Thyroid gland (tissue), 4 donors: ENCODE measurements at regions not wholly inside any gene's neighbourhood (a gene's known extent, or its start where the extent isn't known, plus 50 kb on each side); places are given as distances from the start of the nearest gene placed in this dataset.

Source experiments
- DNase-seq, 2 donors: peaks; one replicate each; pipeline ENCODE4 v3.0.0-alpha.2; 2019
- H3K27ac ChIP-seq, 3 donors: fragments of 200-600 bp; sonication (generic); 1 replicate in 2 of 3; 2 replicates in 1 of 3; pipeline ENCODE4 v1.5.1; 2016 to 2019; ENCODE audit warnings: mild to moderate bottlenecking in 1 of 3, moderate library complexity in 1 of 3
- H3K27me3 ChIP-seq: fragments of 200-600 bp; sonication (generic); one replicate; pipeline ENCODE4 v1.5.1; 2019
- H3K36me3 ChIP-seq, 2 donors: fragments of 200-600 bp; sonication (generic); one replicate each; pipeline ENCODE4 v1.5.1; 2016 to 2019
- H3K4me1 ChIP-seq, 2 donors: fragments of 200-600 bp; sonication (generic); one replicate each; pipeline ENCODE4 v1.5.1; 2017 to 2019
- H3K4me3 ChIP-seq, 3 donors: fragments of 200-600 bp; sonication (generic); replicated peaks in 1 of 3; 1 replicate in 2 of 3; 2 replicates in 1 of 3; pipeline ENCODE4 v1.5.1; 2016; ENCODE audit warnings: mild to moderate bottlenecking in 1 of 3
- H3K9me3 ChIP-seq: fragments of 200-600 bp; sonication (generic); one replicate; pipeline ENCODE4 v1.5.1; 2017
- POLR2A ChIP-seq, 2 donors: fragments of 450-650 bp; IDR thresholded peaks; one replicate each; pipeline ENCODE4 v1.6.1; 2017; ENCODE audit warnings: antibody characterized with exemption in 2 of 2, mild to moderate bottlenecking in 2 of 2, moderate library complexity in 1 of 2
- WGBS, 2 donors: methylation state at CpG; one replicate each; pipeline ENCODE4 v1.1.5; 2017; 5-methylcytosine and 5-hydroxymethylcytosine counted together
- intact Hi-C: fragments of 100-400 bp; cut with DNase I; formaldehyde crosslinking; loops from one replicate; pipeline ENCODE4 v1.15.1; 2023
- TF ChIP-seq, protein P1 (sequence below), 6 experiments: fragments of 200-600 bp in 3 of 6; fragments of 450-650 bp in 3 of 6; sonication (generic) in 3 of 6; IDR thresholded peaks; one replicate each; pipeline ENCODE4 v1.5.1; 2016 to 2019; ENCODE audit warnings: antibody characterized with exemption in 6 of 6, mild to moderate bottlenecking in 2 of 6, inconsistent platforms in 1 of 6, moderate library complexity in 1 of 6

DNA sequence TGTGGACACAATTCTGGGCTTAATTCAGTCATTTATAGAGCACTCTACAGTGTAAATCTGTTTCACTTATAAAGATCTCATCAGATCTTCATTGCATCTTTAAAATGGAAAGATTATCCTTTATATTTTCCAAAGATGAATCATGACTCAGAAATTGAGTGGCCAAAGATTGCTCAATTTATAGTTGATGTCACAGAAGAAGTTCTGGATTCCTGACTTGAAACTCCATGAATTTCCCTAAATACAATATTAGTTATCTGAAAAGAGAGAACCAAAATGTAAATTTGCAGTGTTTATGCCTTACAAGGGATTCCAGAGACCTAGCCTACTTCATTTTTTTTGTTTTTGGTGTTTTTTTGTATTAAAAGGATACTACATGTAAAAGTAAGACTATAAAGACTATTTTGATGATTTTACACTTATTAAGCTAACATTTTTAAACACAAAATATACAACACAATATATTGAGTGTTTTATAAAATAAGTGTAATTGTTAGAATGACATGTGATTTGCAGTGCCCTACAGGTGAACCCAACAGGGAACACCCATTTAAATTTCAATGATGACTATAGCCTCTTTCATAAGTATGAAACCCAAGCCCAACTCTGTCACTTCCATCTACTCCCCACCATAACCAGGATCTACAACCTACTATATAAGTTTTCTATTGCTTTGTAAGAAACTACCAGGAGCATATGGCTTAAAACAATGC is 183.5 kb downstream of the PCDH7 start:
- no peaks in the 10 kb centered on the region for H3K9me3 ChIP-seq
- intact Hi-C loops: no loop called here

DNA sequence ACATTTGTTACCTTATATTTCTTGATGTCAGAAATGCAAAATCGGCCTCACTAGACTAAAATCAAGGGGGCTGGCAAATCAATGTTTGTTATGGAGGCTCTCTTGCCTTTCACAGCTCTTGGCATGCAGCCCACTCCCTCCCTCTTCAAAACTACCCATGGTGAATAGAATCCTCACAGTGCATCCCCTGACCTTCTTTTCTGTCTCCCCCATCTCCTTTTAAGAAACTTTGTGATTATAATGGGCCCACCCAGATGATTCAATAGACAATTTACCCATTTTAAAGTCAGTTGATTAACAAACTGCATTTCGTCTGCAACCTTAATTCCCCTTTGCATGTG is 184.0 kb downstream of the PCDH7 start:
- no peak for TF ChIP-seq POLR2A (IDR thresholded peaks at IDR 0.05)
- TF ChIP-seq, protein P1, sequence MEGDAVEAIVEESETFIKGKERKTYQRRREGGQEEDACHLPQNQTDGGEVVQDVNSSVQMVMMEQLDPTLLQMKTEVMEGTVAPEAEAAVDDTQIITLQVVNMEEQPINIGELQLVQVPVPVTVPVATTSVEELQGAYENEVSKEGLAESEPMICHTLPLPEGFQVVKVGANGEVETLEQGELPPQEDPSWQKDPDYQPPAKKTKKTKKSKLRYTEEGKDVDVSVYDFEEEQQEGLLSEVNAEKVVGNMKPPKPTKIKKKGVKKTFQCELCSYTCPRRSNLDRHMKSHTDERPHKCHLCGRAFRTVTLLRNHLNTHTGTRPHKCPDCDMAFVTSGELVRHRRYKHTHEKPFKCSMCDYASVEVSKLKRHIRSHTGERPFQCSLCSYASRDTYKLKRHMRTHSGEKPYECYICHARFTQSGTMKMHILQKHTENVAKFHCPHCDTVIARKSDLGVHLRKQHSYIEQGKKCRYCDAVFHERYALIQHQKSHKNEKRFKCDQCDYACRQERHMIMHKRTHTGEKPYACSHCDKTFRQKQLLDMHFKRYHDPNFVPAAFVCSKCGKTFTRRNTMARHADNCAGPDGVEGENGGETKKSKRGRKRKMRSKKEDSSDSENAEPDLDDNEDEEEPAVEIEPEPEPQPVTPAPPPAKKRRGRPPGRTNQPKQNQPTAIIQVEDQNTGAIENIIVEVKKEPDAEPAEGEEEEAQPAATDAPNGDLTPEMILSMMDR (IDR thresholded peaks at IDR 0.05): no peak
- Histone ChIP-seq H3K27ac (no peak overlapping the region), H3K4me3 (no peak overlapping the region), H3K27me3 (no peaks in the 10 kb centered on the region), H3K36me3 (no peaks in the 10 kb centered on the region), H3K9me3 (no peaks in the 10 kb centered on the region), H3K4me1 (no peaks in the 10 kb centered on the region)
- 71 to 79% methylated on average over 2 of the region's 2 CpGs for WGBS, 2 donors
- DNase-seq: no peak
- intact Hi-C loops: no loop called here

More for the DNA sequence above, 183.5 kb downstream of the PCDH7 start:
- Histone ChIP-seq H3K4me1 (no peaks in the 10 kb centered on the region), H3K27me3 (no peaks in the 10 kb centered on the region), H3K4me3 (no peak overlapping the region), H3K27ac (no peak overlapping the region), H3K36me3 (no peaks in the 10 kb centered on the region)
- DNase-seq: no peak
- no peak for TF ChIP-seq POLR2A (IDR thresholded peaks at IDR 0.05)
- TF ChIP-seq, protein P1 (IDR thresholded peaks at IDR 0.05): no peak

DNA sequence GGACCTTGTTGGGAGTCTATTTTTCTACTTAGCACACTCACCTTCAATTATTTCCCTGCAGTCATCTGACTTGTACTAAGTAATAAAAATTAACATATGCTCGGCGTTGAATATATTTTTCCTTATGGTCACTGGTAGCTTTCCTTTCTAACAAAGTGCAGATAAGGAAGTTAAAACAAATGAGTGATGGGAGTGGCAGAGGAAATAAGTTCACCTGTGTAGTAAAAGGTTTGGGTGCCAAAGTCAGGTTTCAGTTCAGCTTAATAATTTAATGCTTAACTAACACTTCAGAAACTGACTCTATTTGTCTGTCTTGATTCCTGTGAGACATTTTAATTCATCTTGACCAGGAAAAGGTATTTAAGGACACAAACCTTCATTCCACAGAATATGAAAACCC is 184.4 kb downstream of the PCDH7 start:
- H3K36me3 ChIP-seq: no peaks in the 10 kb centered on the region
- no peaks in the 10 kb centered on the region for H3K4me1 ChIP-seq
- 91 to 93% methylated on average over 2 of the region's 2 CpGs for WGBS, 2 donors
- intact Hi-C loops: no loop called here
- H3K4me3 ChIP-seq: no peak overlapping the region
- H3K27ac ChIP-seq: no peak overlapping the region
- no peaks in the 10 kb centered on the region for H3K9me3 ChIP-seq
- H3K27me3 ChIP-seq: no peaks in the 10 kb centered on the region
- no peak for TF ChIP-seq POLR2A (IDR thresholded peaks at IDR 0.05)
- TF ChIP-seq, protein P1 (IDR thresholded peaks at IDR 0.05): no peak
- no peak for DNase-seq

DNA sequence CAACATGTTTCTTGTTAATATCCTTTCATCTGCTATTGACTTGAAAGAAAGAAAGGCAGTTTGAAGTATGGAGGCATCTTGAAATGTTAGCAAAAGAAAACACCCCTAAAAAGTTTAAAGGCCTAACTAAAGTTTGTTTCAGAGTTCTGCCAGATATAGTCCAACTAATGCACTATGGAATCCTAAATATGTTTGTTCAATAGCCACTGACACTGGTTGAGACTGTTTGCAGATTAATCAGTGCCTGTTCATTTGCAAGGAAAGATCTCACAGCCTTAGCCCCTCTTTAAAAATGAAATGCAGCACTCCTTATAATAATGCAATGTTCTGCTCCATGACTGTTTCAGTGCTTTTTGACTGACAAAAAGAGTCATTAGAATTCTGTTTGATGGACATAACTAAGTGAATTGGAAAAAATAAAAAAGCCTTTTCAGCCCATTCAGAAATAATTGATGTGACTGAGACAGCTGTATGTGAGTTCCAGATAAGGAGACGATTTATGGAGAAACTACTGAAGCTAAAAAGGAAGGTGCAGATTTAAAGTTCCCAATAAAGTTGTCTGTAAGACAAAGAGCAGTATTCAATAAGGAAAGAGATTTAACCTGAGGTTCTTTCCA is 192.0 kb downstream of the PCDH7 start:
- Histone ChIP-seq H3K4me1 (no peaks in the 10 kb centered on the region), H3K4me3 (no peak overlapping the region), H3K27me3 (no peaks in the 10 kb centered on the region), H3K9me3 (no peaks in the 10 kb centered on the region), H3K36me3 (no peaks in the 10 kb centered on the region), H3K27ac (no peak overlapping the region)
- TF ChIP-seq, protein P1 (IDR thresholded peaks at IDR 0.05): no peak
- TF ChIP-seq POLR2A (IDR thresholded peaks at IDR 0.05): no peak
- DNase-seq: no peak
- WGBS, 2 donors: 48 to 73% methylated on average over 1 of the region's 1 CpG
- intact Hi-C loops: no loop called here
